Stimulated activated naive CD8-positive, alpha-beta T cell treated with anti-CD3 and anti-CD28 coated beads, Interleukin-15, amount 100 ng/mL, for 72 hours (primary cell): ENCODE measurements at regions not wholly inside any gene's neighbourhood (a gene's known extent, or its start where the extent isn't known, plus 50 kb on each side); places are given as distances from the start of the nearest gene placed in this dataset.
A peak's percentile ranks its signal among the peaks of the same experiment; 100 is the strongest.
"Not testable (repeated sequence)": the region's sequence is repeated elsewhere in the genome, so short reads cannot be mapped to it uniquely, and the experiment has no call there.

Experiments used
- ATAC-seq: fragments of 150-1000 bp; cut with Tn5 transposase; 2 replicates; pipeline ENCODE4 v1.10.0; 2021; ENCODE audit warnings: mild to moderate bottlenecking, moderate library complexity
- DNase-seq, 2 donors: peaks; one replicate each; pipeline ENCODE4 v3.0.0; 2021 to 2022
- H3K27ac Mint-ChIP-seq, 2 donors: one replicate each; pipeline ENCODE4 v1.8.0; 2022; ENCODE audit warnings: mild to moderate bottlenecking in 2 of 2, mixed read lengths in 2 of 2, moderate library complexity in 2 of 2
- H3K27me3 Mint-ChIP-seq: one replicate; pipeline ENCODE4 v1.8.0; 2022; ENCODE audit warnings: mixed read lengths
- H3K4me1 Mint-ChIP-seq: one replicate; pipeline ENCODE4 v1.8.0; 2022; ENCODE audit warnings: mild to moderate bottlenecking, mixed read lengths
- H3K4me3 Mint-ChIP-seq, 2 donors: one replicate each; pipeline ENCODE4 v1.8.0; 2022; ENCODE audit warnings: mild to moderate bottlenecking in 2 of 2, mixed read lengths in 2 of 2, moderate library complexity in 1 of 2
- H3K9me3 Mint-ChIP-seq, 2 donors: one replicate each; pipeline ENCODE4 v1.8.0; 2022; ENCODE audit warnings: mixed read lengths in 2 of 2

GRCh38 chr2:187862715-187863114, 308.5 kb upstream of the TFPI start:
- no peaks in the 10 kb centered on the region for H3K4me1 Mint-ChIP-seq
- H3K27me3 Mint-ChIP-seq = peaks cover 14% of the 10 kb centered on the region
- H3K9me3 Mint-ChIP-seq = peaks cover 0 to 9% of the 10 kb centered on the region in 2 donors
- H3K27ac Mint-ChIP-seq = no peak overlapping the region
- no peak overlapping the region for H3K4me3 Mint-ChIP-seq
- no peak for ATAC-seq
- no peak for DNase-seq

DNA sequence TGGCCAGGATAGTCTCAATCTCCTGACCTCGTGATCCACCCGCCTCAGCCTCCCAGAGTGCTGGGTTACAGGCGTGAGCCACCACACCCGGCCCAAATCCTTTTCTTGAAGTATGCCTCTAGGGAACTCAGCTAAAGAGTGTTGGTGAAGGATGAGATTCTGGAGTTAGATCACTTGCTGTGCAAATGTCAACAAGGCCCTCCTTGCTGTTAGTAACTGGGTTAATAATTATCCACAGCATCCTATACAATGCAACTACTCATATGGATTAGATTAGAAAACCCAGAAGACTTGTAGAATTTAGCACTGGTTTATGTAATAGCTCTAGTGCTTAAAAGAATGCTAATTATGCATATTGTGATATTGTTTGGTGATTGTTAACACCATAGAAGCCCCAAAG, 310.8 kb upstream of the TFPI start:
- Mint-ChIP-seq H3K4me1 (no peaks in the 10 kb centered on the region), H3K4me3 (no peak overlapping the region)

DNA sequence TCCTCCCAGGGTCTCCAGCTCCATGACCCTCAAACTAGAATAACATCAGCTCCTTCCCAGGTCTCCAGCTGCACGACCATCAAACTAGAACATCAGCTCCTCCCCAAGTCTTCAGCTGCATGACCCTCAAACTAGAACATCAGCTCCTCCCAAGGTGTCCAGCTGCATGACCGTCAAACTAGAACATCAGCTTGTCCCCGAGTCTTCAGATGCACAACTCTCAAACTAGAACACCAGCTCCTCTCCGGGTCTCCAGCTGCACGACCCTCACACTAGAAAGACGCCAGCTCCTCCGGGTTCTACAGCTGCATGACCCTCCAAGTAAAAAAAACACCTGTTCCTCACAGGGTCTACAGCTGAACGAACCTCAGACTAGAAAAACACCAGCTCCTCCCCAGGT, 312.9 kb upstream of the TFPI start:
- peaks cover 30% of the 10 kb centered on the region for H3K27me3 Mint-ChIP-seq
- ATAC-seq = no peak
- H3K4me3 Mint-ChIP-seq = peak overlapping the region in 1 of 2 donors; percentile 14
- H3K9me3 Mint-ChIP-seq = peaks cover 6 to 29% of the 10 kb centered on the region in 2 donors
- no peak for DNase-seq
- H3K27ac Mint-ChIP-seq = no peak overlapping the region
- H3K4me1 Mint-ChIP-seq = no peaks in the 10 kb centered on the region

More for the DNA sequence above, 310.8 kb upstream of the TFPI start:
- peaks cover 6 to 29% of the 10 kb centered on the region in 2 donors for H3K9me3 Mint-ChIP-seq
- no peak for DNase-seq
- peaks cover 30% of the 10 kb centered on the region for H3K27me3 Mint-ChIP-seq
- no peak for ATAC-seq
- no peak overlapping the region for H3K27ac Mint-ChIP-seq

DNA sequence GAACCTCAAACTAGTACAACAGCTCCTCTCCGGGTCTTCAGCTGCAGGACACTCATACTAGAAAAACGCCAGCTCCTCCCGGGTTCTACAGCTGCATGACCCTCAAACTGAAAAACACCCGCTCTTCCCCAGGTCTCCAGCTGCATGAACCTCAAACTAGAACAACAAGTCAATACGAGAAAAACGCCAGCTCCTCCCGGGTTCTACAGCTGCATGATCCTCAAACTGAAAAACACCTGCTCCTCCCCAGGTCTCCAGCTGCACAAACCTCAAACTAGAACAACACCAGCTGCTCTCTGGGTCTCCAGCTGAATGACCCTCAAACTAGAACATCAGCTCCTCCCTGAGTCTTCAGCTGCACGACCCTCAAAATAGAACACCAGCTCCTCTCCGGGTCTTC, 315.0 kb upstream of the TFPI start:
- H3K9me3 Mint-ChIP-seq = peaks cover 6 to 29% of the 10 kb centered on the region in 2 donors
- H3K4me3 Mint-ChIP-seq = no peak overlapping the region
- no peaks in the 10 kb centered on the region for H3K4me1 Mint-ChIP-seq
- H3K27ac Mint-ChIP-seq = no peak overlapping the region
- no peak for ATAC-seq
- H3K27me3 Mint-ChIP-seq = peaks cover 30% of the 10 kb centered on the region
- DNase-seq = no peak

GRCh38 chr2:187871506-187871905, 317.3 kb upstream of the TFPI start:
- DNase-seq = no peak
- ATAC-seq = no peak
- H3K4me1 Mint-ChIP-seq = no peaks in the 10 kb centered on the region
- H3K4me3 Mint-ChIP-seq = no peak overlapping the region
- peaks cover 28% of the 10 kb centered on the region for H3K27me3 Mint-ChIP-seq
- no peak overlapping the region for H3K27ac Mint-ChIP-seq
- H3K9me3 Mint-ChIP-seq = peaks cover 6 to 29% of the 10 kb centered on the region in 2 donors

DNA sequence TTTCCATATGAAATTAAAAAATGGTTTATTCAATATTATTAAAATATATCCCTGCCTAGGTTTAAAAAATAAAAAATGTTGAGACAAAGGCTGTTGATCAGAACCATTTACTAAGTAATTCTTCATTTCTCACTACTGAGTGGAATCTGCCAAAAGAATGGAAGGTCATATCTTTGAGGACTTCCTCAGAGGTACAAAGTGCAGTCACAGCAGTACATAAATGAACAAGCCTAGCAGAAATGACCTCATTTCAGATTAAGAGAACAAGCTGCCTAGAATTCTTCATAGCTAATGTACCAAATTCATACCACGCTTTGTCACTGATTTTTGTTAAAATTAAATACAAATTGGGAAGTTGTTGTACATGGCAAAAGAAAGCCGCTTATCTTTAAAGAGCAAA, 318.9 kb upstream of the TFPI start:
- Mint-ChIP-seq H3K27ac (no peak overlapping the region), H3K9me3 (peaks cover 6 to 16% of the 10 kb centered on the region in 2 donors)
- no peak for ATAC-seq

GRCh38 chr2:187874786-187875185, 320.6 kb upstream of the TFPI start:
- no peak for ATAC-seq
- H3K9me3 Mint-ChIP-seq = no peaks in the 10 kb centered on the region
- H3K27me3 Mint-ChIP-seq = no peaks in the 10 kb centered on the region

More for the DNA sequence above, 318.9 kb upstream of the TFPI start:
- peaks cover 12% of the 10 kb centered on the region for H3K27me3 Mint-ChIP-seq
- no peaks in the 10 kb centered on the region for H3K4me1 Mint-ChIP-seq
- DNase-seq = no peak
- H3K4me3 Mint-ChIP-seq = no peak overlapping the region

DNA sequence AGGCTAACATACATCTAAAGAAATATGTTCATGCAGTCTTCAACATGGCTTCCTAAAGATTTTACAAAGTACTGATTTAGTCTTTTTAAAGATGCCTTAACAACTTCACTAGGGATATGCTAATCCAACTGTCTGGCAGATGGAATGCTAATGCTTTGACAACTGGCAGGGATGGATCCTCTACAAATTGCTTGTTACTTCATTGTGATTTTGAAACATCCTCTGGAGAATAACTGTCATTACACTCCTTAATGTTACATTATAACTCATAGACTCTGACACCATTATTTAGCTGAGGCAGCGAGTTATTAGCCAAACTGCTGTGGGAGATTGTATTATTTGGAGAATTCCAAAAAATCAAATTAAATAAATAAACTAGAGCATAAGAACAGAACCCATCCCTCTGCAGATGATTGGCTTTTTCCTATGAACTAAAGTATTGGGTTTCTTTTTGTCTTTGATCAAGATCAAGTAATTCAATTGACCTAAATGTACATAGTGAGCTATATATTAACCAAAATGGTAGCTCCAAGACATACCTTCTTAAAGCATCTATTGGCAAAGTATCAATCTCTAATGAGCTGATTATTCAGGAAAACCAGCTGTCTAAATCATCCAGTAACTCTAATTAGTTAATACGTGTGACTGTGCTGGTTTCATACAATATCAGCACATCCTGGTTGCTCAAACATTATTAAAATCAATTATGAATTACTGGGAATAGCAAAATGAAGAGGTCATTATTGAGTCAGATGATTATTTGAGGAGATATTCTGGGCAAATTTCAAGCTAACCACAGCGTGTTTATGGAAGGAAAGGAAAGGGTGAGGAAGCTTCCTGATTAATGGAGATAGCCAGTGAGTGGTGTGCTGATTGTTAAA, 321.3 kb upstream of the TFPI start:
- DNase-seq (no peak), ATAC-seq (no peak)
- Mint-ChIP-seq H3K4me1 (no peaks in the 10 kb centered on the region), H3K27me3 (no peaks in the 10 kb centered on the region), H3K27ac (no peak overlapping the region), H3K4me3 (no peak overlapping the region), H3K9me3 (no peaks in the 10 kb centered on the region)

More at GRCh38 chr2:187874786-187875185, 320.6 kb upstream of the TFPI start:
- H3K4me3 Mint-ChIP-seq = no peak overlapping the region
- DNase-seq = no peak
- H3K27ac Mint-ChIP-seq = no peak overlapping the region
- H3K4me1 Mint-ChIP-seq = no peaks in the 10 kb centered on the region

- ATAC-seq (no peak), DNase-seq (no peak)
Observed at GRCh38 chr2:187876554-187876953, 322.3 kb upstream of the TFPI start.

GRCh38 chr2:187877391-187877790, 323.2 kb upstream of the TFPI start:
- no peaks in the 10 kb centered on the region for H3K4me1 Mint-ChIP-seq
- H3K27ac Mint-ChIP-seq = no peak overlapping the region
- H3K4me3 Mint-ChIP-seq = no peak overlapping the region
- ATAC-seq (no peak), DNase-seq (no peak)
- no peaks in the 10 kb centered on the region for H3K27me3 Mint-ChIP-seq
- no peaks in the 10 kb centered on the region for H3K9me3 Mint-ChIP-seq

More at GRCh38 chr2:187876554-187876953, 322.3 kb upstream of the TFPI start:
- Mint-ChIP-seq H3K27ac (no peak overlapping the region), H3K4me1 (no peaks in the 10 kb centered on the region), H3K9me3 (no peaks in the 10 kb centered on the region), H3K27me3 (no peaks in the 10 kb centered on the region), H3K4me3 (no peak overlapping the region)

DNA sequence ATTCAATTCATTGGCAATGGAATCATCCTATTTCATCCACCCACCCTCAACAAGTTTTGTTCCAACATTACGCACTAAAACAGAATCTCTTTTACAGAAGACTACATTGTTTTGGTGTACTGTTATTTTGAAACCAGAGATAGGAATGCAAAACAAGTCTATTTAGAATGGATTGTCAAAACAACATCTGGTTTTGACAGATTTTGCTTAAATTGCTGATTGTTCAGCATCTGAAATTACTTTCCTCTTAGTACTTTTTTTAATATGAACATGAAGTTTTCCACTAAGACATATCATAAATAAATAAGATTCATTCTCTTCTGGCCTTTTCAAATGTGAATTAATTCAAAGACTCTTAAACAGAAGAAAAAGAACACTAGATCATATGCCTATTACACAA, 323.9 kb upstream of the TFPI start:
- Mint-ChIP-seq H3K9me3 (no peaks in the 10 kb centered on the region), H3K27me3 (no peaks in the 10 kb centered on the region), H3K27ac (no peak overlapping the region), H3K4me1 (no peaks in the 10 kb centered on the region), H3K4me3 (no peak overlapping the region)
- DNase-seq (no peak), ATAC-seq (no peak)

GRCh38 chr2:187879491-187879890, 325.3 kb upstream of the TFPI start:
- DNase-seq (no peak), ATAC-seq (no peak)
- no peaks in the 10 kb centered on the region for H3K4me1 Mint-ChIP-seq
- no peaks in the 10 kb centered on the region for H3K9me3 Mint-ChIP-seq
- H3K27ac Mint-ChIP-seq = no peak overlapping the region
- H3K4me3 Mint-ChIP-seq = no peak overlapping the region
- H3K27me3 Mint-ChIP-seq = no peaks in the 10 kb centered on the region

GRCh38 chr2:187884003-187884402, 329.8 kb upstream of the TFPI start:
- Mint-ChIP-seq H3K9me3 (no peaks in the 10 kb centered on the region), H3K4me1 (no peaks in the 10 kb centered on the region), H3K4me3 (no peak overlapping the region), H3K27ac (no peak overlapping the region), H3K27me3 (peaks cover 6% of the 10 kb centered on the region)
- no peak for ATAC-seq
- no peak for DNase-seq

GRCh38 chr2:187890690-187891089, 336.5 kb upstream of the TFPI start:
- DNase-seq (no peak), ATAC-seq (no peak)
- Mint-ChIP-seq H3K4me1 (no peaks in the 10 kb centered on the region), H3K4me3 (no peak overlapping the region), H3K27me3 (peaks cover 3% of the 10 kb centered on the region), H3K9me3 (peaks cover 0 to 8% of the 10 kb centered on the region in 2 donors), H3K27ac (no peak overlapping the region)

DNA sequence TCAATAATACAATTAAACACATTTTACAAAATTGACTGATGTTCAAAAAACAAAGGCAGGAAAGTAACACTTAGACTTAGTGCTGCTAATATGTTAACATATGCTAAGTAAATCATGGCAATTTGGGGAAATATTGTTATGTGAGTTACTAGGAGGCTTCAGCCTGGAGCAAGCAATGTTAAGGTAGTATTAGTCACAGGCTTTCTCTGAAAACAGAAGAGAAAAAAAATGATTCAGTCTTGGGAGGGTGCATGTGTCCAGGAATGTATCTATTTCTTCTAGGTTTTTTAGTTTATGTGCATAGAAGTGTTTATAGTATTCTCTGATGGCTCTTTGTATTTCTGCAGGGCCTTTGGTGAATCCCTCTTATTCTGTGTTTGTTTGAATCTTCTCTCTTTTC, 345.8 kb upstream of the TFPI start:
- no peak overlapping the region for H3K27ac Mint-ChIP-seq
- no peaks in the 10 kb centered on the region for H3K9me3 Mint-ChIP-seq
- no peak for ATAC-seq
- H3K4me1 Mint-ChIP-seq = no peaks in the 10 kb centered on the region
- H3K4me3 Mint-ChIP-seq = no peak overlapping the region
- H3K27me3 Mint-ChIP-seq = no peaks in the 10 kb centered on the region
- DNase-seq = no peak

- DNase-seq (no peak), ATAC-seq (no peak)
- Mint-ChIP-seq H3K27ac (no peak overlapping the region), H3K9me3 (no peaks in the 10 kb centered on the region), H3K4me3 (no peak overlapping the region), H3K4me1 (no peaks in the 10 kb centered on the region), H3K27me3 (no peaks in the 10 kb centered on the region)
Observed at GRCh38 chr2:187906021-187906420, 351.8 kb upstream of the TFPI start.

DNA sequence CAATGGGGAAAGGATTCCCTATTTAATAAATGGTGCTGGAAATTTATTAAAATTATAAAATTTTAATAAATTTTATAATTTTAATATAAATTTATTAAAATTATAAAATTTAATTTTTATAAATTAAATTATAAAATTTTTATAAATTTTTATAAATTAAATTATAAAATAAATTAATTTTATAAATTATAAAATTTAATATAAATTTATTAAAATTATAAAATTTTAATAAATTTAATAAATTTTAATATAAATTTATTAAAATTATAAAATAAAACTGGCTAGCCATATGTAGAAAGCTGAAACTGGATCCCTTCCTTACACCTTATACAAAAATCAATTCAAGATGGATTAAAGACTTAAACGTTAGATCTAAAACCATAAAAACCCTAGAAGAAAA, 356.7 kb upstream of the TFPI start:
- not testable (repeated sequence) for H3K4me1 Mint-ChIP-seq, H3K9me3 Mint-ChIP-seq, H3K4me3 Mint-ChIP-seq, H3K27me3 Mint-ChIP-seq, H3K27ac Mint-ChIP-seq, ATAC-seq, DNase-seq
